OCI-LY7 (cell line): ENCODE measurements at regions not wholly inside any gene's neighbourhood (a gene's known extent, or its start where the extent isn't known, plus 50 kb on each side); places are given as distances from the start of the nearest gene placed in this dataset.

Source experiments
- BruUV-seq: library from RNA; stranded (reverse); fragments of 400-500 nt; replicated peaks from 2 replicates; lab custom pipeline; 2021; lab: Mats Ljungman, UMichigan
- CTCF ChIA-PET: fragments of 300-600 bp; sonication (Branson Sonifier 250); formaldehyde crosslinking; loops from one replicate; lab custom pipeline; 2022; ENCODE audit warnings: antibody characterized with exemption; ENCODE audit not compliant: unreplicated experiment; lab: Charles Lee
- POLR2A ChIA-PET: fragments of 300-600 bp; sonication (Branson Sonifier 250); formaldehyde crosslinking; loops from one replicate; lab custom pipeline; 2022; ENCODE audit warnings: antibody characterized with exemption; lab: Charles Lee
- DNase-seq: peaks from one replicate; pipeline ENCODE4 v3.0.0-alpha.2; 2015; ENCODE audit warnings: low spot score
- H2AFZ ChIP-seq: fragments of 200-600 bp; sonication (generic), shearing (Covaris generic); 2 replicates; pipeline ENCODE4 v1.6.1; 2014; ENCODE audit warnings: mild to moderate bottlenecking, antibody characterized with exemption, low read length, moderate library complexity
- H3K27ac ChIP-seq: fragments of 200-600 bp; sonication (generic); 2 replicates; pipeline ENCODE4 v1.5.1; 2014; ENCODE audit warnings: mixed run types, low read depth, mild to moderate bottlenecking, moderate library complexity, low read length, inconsistent platforms; ENCODE audit not compliant: poor library complexity, severe bottlenecking
- H3K36me3 ChIP-seq: fragments of 200-600 bp; sonication (generic); 2 replicates; pipeline ENCODE4 v1.6.1; 2014; ENCODE audit warnings: mild to moderate bottlenecking, antibody characterized with exemption, low read length, moderate library complexity, mixed read lengths; ENCODE audit not compliant: insufficient read depth
- H3K4me1 ChIP-seq: fragments of 200-600 bp; sonication (generic); 2 replicates; pipeline ENCODE4 v1.5.1; 2014; ENCODE audit warnings: mild to moderate bottlenecking, low read length; ENCODE audit not compliant: insufficient read depth, poor library complexity, severe bottlenecking
- H3K4me2 ChIP-seq: fragments of 200-600 bp; sonication (generic); 2 replicates; pipeline ENCODE4 v1.6.1; 2014; ENCODE audit warnings: mild to moderate bottlenecking, low read length
- H3K4me3 ChIP-seq: fragments of 200-600 bp; sonication (generic); 2 replicates; pipeline ENCODE4 v1.5.1; 2014; ENCODE audit warnings: mild to moderate bottlenecking, low read depth, low read length; ENCODE audit not compliant: poor library complexity, severe bottlenecking
- H3K79me2 ChIP-seq: fragments of 200-600 bp; sonication (generic); 2 replicates; pipeline ENCODE4 v1.6.1; 2016; ENCODE audit warnings: low read depth, mild to moderate bottlenecking, low read length, moderate library complexity, mixed read lengths; ENCODE audit not compliant: insufficient read depth
- H3K9me2 ChIP-seq: fragments of 200-600 bp; sonication (generic); 2 replicates; pipeline ENCODE4 v1.6.1; 2016; ENCODE audit warnings: mild to moderate bottlenecking, low read length, mixed read lengths; ENCODE audit not compliant: insufficient read depth
- H3K9me3 ChIP-seq: fragments of 200-600 bp; sonication (generic); 2 replicates; pipeline ENCODE4 v1.6.1; 2014; ENCODE audit warnings: mild to moderate bottlenecking, mixed run types, low read length, mixed read lengths
- H4K20me1 ChIP-seq: fragments of 200-600 bp; sonication (generic); 2 replicates; pipeline ENCODE4 v1.6.1; 2014; ENCODE audit warnings: mild to moderate bottlenecking, antibody characterized with exemption, low read length, moderate library complexity, mixed read lengths; ENCODE audit not compliant: insufficient read depth
- EZH2phosphoT487 ChIP-seq: fragments of 200-600 bp; sonication (generic); IDR thresholded peaks from 2 replicates; pipeline ENCODE4 v1.6.1; 2018; ENCODE audit warnings: low read depth, borderline replicate concordance, mild to moderate bottlenecking, mixed run types, antibody characterized with exemption, low read length, moderate library complexity, mixed read lengths
- intact Hi-C: fragments of 100-400 bp; cut with micrococcal nuclease; formaldehyde crosslinking; loops from one replicate; pipeline ENCODE4 v1.10.0; 2022; ENCODE audit not compliant: unreplicated experiment
- TF ChIP-seq, protein P1 (sequence below): fragments of 200-600 bp; sonication (generic); conservative IDR thresholded peaks from 2 replicates; pipeline ENCODE4 v1.5.1; 2014; ENCODE audit warnings: mild to moderate bottlenecking, antibody characterized with exemption, low read length, moderate library complexity, mixed read lengths

DNA sequence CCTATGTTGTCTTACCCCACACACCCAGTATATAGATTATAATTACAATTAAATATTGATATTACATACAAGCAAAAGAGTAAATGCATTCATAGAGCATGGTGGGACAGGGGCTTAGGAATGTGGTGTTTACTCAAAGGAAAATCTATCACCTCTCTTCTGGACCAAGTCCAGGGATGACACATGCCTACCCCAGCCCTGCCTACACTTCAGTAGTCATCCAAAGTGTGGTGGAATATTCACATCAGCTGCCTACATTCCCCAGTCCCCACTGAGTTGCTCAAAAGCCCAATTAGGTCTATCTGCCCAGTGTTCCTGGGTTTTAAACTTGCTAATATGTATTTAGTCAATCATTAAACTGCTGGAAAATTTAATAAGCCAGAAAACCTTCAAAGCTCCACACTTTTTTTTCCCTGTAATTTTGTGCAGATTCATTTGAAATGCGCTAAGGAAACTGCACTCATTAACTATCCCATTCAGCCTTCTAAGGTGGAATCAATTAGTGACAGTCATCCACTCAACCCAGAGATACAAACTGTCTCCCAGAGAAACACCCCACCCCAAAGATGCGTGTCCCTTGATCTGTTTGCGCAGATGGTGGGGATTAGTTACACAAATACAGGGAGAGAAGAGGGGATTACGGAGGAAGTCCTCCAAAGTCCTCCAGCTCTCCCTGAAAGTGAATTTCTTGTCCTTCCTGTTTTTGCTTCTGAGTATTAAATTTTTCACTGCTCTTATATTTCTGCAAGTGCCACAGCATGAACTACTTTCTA is 91.7 kb upstream of the KDR start:
- intact Hi-C loops = no loop called here
- H3K4me1 ChIP-seq = no peaks in the 10 kb centered on the region
- CTCF ChIA-PET = no interaction called here
- no TSS peak for BruUV-seq
- no peaks in the 10 kb centered on the region for H3K9me3 ChIP-seq
- no peaks in the 10 kb centered on the region for H3K36me3 ChIP-seq
- no peak overlapping the region for H3K4me2 ChIP-seq
- H3K79me2 ChIP-seq = no peaks in the 10 kb centered on the region
- no peak overlapping the region for H3K4me3 ChIP-seq
- H3K9me2 ChIP-seq = no peaks in the 10 kb centered on the region
- H2AFZ ChIP-seq = no peak overlapping the region
- H4K20me1 ChIP-seq = no peaks in the 10 kb centered on the region
- H3K27ac ChIP-seq = no peak overlapping the region
- POLR2A ChIA-PET = no interaction called here
- no peak for TF ChIP-seq EZH2phosphoT487
- TF ChIP-seq, protein P1, sequence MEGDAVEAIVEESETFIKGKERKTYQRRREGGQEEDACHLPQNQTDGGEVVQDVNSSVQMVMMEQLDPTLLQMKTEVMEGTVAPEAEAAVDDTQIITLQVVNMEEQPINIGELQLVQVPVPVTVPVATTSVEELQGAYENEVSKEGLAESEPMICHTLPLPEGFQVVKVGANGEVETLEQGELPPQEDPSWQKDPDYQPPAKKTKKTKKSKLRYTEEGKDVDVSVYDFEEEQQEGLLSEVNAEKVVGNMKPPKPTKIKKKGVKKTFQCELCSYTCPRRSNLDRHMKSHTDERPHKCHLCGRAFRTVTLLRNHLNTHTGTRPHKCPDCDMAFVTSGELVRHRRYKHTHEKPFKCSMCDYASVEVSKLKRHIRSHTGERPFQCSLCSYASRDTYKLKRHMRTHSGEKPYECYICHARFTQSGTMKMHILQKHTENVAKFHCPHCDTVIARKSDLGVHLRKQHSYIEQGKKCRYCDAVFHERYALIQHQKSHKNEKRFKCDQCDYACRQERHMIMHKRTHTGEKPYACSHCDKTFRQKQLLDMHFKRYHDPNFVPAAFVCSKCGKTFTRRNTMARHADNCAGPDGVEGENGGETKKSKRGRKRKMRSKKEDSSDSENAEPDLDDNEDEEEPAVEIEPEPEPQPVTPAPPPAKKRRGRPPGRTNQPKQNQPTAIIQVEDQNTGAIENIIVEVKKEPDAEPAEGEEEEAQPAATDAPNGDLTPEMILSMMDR = no peak
- DNase-seq = no peak

DNA sequence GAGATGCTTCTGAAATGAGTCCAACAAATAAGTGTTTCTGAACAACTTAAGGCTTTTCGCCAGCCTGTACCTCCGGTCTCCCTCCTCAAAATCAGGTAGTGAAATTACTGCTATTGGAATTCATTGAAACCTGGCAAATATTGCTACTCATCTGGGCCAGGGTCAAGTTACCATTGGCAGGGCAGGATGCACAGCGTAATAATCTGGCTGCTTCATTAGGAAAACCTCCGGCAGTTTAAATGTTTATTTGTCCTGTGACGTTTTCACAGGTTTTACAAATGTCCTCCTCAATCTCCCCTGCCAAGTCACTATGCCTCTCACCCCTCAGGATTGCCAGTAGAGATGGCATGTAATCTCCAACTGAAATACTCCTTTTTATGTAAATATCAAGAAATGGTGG is 92.6 kb upstream of the KDR start:
- intact Hi-C loops = no loop called here
- BruUV-seq = no TSS peak
- Histone ChIP-seq H3K9me2 (no peaks in the 10 kb centered on the region), H3K4me2 (no peak overlapping the region), H3K4me3 (no peak overlapping the region), H4K20me1 (no peaks in the 10 kb centered on the region), H3K79me2 (no peaks in the 10 kb centered on the region), H3K36me3 (no peaks in the 10 kb centered on the region), H3K9me3 (no peaks in the 10 kb centered on the region), H3K27ac (no peak overlapping the region), H3K4me1 (no peaks in the 10 kb centered on the region), H2AFZ (no peak overlapping the region)
- TF ChIP-seq, protein P1 = no peak
- no peak for TF ChIP-seq EZH2phosphoT487
- CTCF ChIA-PET = no interaction called here
- no peak for DNase-seq
- POLR2A ChIA-PET = no interaction called here

DNA sequence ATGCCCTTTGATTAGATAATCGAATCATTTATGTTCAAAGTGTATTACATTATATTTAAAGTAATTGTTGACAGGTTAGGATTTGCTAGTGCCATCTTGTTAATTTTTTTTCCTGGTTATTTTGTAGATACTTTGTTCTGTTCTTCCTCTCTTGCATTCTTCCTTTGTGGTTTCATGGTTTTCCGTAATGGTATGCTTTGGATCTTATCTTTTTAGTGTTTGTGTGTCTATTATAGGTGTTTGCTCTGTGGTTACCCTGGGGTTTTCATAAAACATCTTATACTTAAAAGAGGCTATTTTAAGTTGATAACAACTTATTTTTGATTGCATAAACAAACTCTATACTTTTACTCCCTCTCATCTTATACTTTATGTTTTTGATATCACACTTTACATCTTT is 108.2 kb upstream of the SRD5A3 start:
- Histone ChIP-seq H2AFZ (no peak overlapping the region), H3K79me2 (no peaks in the 10 kb centered on the region), H3K9me2 (no peaks in the 10 kb centered on the region), H3K9me3 (peaks cover 9% of the 10 kb centered on the region; the same call in 1 of the 2 replicates), H3K36me3 (no peaks in the 10 kb centered on the region), H3K27ac (no peak overlapping the region), H3K4me1 (no peaks in the 10 kb centered on the region), H4K20me1 (no peaks in the 10 kb centered on the region), H3K4me2 (no peak overlapping the region), H3K4me3 (no peak overlapping the region)
- no peak for TF ChIP-seq EZH2phosphoT487
- TF ChIP-seq, protein P1 = no peak
- intact Hi-C loops = no loop called here
- POLR2A ChIA-PET = no interaction called here
- DNase-seq = no peak
- CTCF ChIA-PET = no interaction called here
- no TSS peak for BruUV-seq
